Peyer's patch (tissue), 4 donors: ENCODE measurements at regions not wholly inside any gene's neighbourhood (a gene's known extent, or its start where the extent isn't known, plus 50 kb on each side); places are given as distances from the start of the nearest gene placed in this dataset.

Experiments
- DNase-seq, 3 donors: peaks; one replicate each; pipeline ENCODE4 v3.0.0-alpha.2; 2017 to 2019
- H3K27ac ChIP-seq, 4 donors: fragments of 200-600 bp; sonication (generic); one replicate each; pipeline ENCODE4 v1.5.1; 2016 to 2019
- H3K27me3 ChIP-seq, 2 donors: fragments of 200-600 bp; sonication (generic); one replicate each; pipeline ENCODE4 v1.5.1; 2019
- H3K36me3 ChIP-seq, 3 donors: fragments of 200-600 bp; sonication (generic); one replicate each; pipeline ENCODE4 v1.5.1; 2016 to 2019
- H3K4me1 ChIP-seq, 4 donors: fragments of 200-600 bp; sonication (generic); one replicate each; pipeline ENCODE4 v1.5.1; 2016 to 2019
- H3K4me3 ChIP-seq, 4 donors: fragments of 200-600 bp; sonication (generic); 1 replicate in 3 of 4; 2 replicates in 1 of 4; pipeline ENCODE4 v1.5.1; 2016 to 2019; ENCODE audit warnings: mild to moderate bottlenecking in 1 of 4
- H3K9me3 ChIP-seq, 4 donors: fragments of 200-600 bp; sonication (generic); one replicate each; pipeline ENCODE4 v1.5.1; 2016 to 2019; ENCODE audit warnings: mild to moderate bottlenecking in 1 of 4
- CTCF ChIP-seq, 6 experiments: fragments of 450-650 bp in 4 of 6; fragments of 200-600 bp in 2 of 6; sonication (generic) in 1 of 6; IDR thresholded peaks; one replicate each; pipeline ENCODE4 v1.5.1; 2017 to 2019; ENCODE audit warnings: antibody characterized with exemption in 6 of 6, mild to moderate bottlenecking in 3 of 6, moderate library complexity in 1 of 6
- POLR2A ChIP-seq, 2 donors: fragments of 450-650 bp; IDR thresholded peaks; one replicate each; pipeline ENCODE4 v1.5.1; 2017; ENCODE audit warnings: antibody characterized with exemption in 2 of 2, mild to moderate bottlenecking in 2 of 2, moderate library complexity in 2 of 2

- TF ChIP-seq CTCF (IDR thresholded peaks at IDR 0.05) (no peak), POLR2A (IDR thresholded peaks at IDR 0.05) (no peak)
- H3K27me3 ChIP-seq = no peaks in the 10 kb centered on the region
- no peak overlapping the region for H3K27ac ChIP-seq
- H3K36me3 ChIP-seq = no peaks in the 10 kb centered on the region
- no peak for DNase-seq
- no peaks in the 10 kb centered on the region for H3K9me3 ChIP-seq
- no peak overlapping the region for H3K4me3 ChIP-seq
- H3K4me1 ChIP-seq = no peaks in the 10 kb centered on the region
Observed at GRCh38 chr5:58085800-58086199, 374.1 kb downstream of the PLK2 start.

- H3K4me1 ChIP-seq = no peaks in the 10 kb centered on the region
- H3K36me3 ChIP-seq = no peaks in the 10 kb centered on the region
- no peak for DNase-seq
- H3K9me3 ChIP-seq = no peaks in the 10 kb centered on the region
- TF ChIP-seq CTCF (IDR thresholded peaks at IDR 0.05) (no peak), POLR2A (IDR thresholded peaks at IDR 0.05) (no peak)
- H3K27me3 ChIP-seq = no peaks in the 10 kb centered on the region
- H3K4me3 ChIP-seq = no peak overlapping the region
- H3K27ac ChIP-seq = no peak overlapping the region
Observed at GRCh38 chr5:58081435-58081834, 378.5 kb downstream of the PLK2 start.

GRCh38 chr5:58080573-58080972, 379.3 kb downstream of the PLK2 start:
- H3K9me3 ChIP-seq = no peaks in the 10 kb centered on the region
- H3K4me1 ChIP-seq = no peaks in the 10 kb centered on the region
- no peaks in the 10 kb centered on the region for H3K27me3 ChIP-seq
- H3K27ac ChIP-seq = no peak overlapping the region
- no peak for TF ChIP-seq POLR2A (IDR thresholded peaks at IDR 0.05)
- TF ChIP-seq CTCF (IDR thresholded peaks at IDR 0.05) = no peak
- no peaks in the 10 kb centered on the region for H3K36me3 ChIP-seq
- no peak overlapping the region for H3K4me3 ChIP-seq
- DNase-seq = no peak

GRCh38 chr5:58077966-58078365, 381.9 kb downstream of the PLK2 start:
- no peak overlapping the region for H3K27ac ChIP-seq
- H3K36me3 ChIP-seq = no peaks in the 10 kb centered on the region
- H3K4me3 ChIP-seq = no peak overlapping the region
- TF ChIP-seq CTCF (IDR thresholded peaks at IDR 0.05) = no peak
- no peak for TF ChIP-seq POLR2A (IDR thresholded peaks at IDR 0.05)
- H3K9me3 ChIP-seq = no peaks in the 10 kb centered on the region
- no peaks in the 10 kb centered on the region for H3K4me1 ChIP-seq
- peaks cover 0 to 3% of the 10 kb centered on the region in 2 donors for H3K27me3 ChIP-seq
- DNase-seq = no peak

- H3K9me3 ChIP-seq = no peaks in the 10 kb centered on the region
- H3K4me3 ChIP-seq = no peak overlapping the region
- H3K27me3 ChIP-seq = peaks cover 0 to 3% of the 10 kb centered on the region in 2 donors
- H3K27ac ChIP-seq = no peak overlapping the region
- TF ChIP-seq POLR2A (IDR thresholded peaks at IDR 0.05) = no peak
- TF ChIP-seq CTCF (IDR thresholded peaks at IDR 0.05) = no peak
- no peaks in the 10 kb centered on the region for H3K4me1 ChIP-seq
- no peaks in the 10 kb centered on the region for H3K36me3 ChIP-seq
- no peak for DNase-seq
Observed at GRCh38 chr5:58077416-58077815, 382.5 kb downstream of the PLK2 start.
